Body of pancreas (tissue), 4 donors: ENCODE measurements at regions not wholly inside any gene's neighbourhood (a gene's known extent, or its start where the extent isn't known, plus 50 kb on each side); places are given as distances from the start of the nearest gene placed in this dataset.

Experiments
- POLR2A ChIP-seq, 3 donors: fragments of 450-650 bp; IDR thresholded peaks; one replicate each; pipeline ENCODE4 v1.6.1; 2016; ENCODE audit warnings: antibody characterized with exemption in 3 of 3, mild to moderate bottlenecking in 2 of 3
- TF ChIP-seq, protein P1 (sequence below), 7 experiments: fragments of 450-650 bp in 4 of 7; fragments of 200-600 bp in 3 of 7; sonication (generic) in 3 of 7; IDR thresholded peaks; one replicate each; pipeline ENCODE4 v1.5.1; 2016 to 2019; ENCODE audit warnings: antibody characterized with exemption in 7 of 7

DNA sequence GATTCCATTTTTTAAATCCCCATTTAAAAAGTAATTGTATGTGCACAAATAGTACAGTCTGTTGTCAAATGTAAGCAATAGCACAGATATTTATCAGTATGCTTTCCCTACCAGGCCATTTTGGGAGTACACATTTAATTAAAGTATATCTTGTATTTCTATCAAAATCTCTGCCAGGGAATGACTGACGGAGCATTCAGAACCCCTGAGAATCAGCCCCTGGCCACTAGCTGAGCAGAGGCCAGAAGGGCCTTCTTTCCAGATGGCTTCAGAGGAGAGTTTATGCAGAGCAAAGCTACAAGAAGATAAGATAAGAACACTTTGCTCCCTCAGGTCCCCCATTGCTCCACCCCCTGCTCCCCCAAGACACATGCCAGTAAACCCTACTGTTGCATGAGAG, 99.9 kb upstream of the PROX1 start:
- no peak for TF ChIP-seq POLR2A (IDR thresholded peaks at IDR 0.05)
- TF ChIP-seq, protein P1, sequence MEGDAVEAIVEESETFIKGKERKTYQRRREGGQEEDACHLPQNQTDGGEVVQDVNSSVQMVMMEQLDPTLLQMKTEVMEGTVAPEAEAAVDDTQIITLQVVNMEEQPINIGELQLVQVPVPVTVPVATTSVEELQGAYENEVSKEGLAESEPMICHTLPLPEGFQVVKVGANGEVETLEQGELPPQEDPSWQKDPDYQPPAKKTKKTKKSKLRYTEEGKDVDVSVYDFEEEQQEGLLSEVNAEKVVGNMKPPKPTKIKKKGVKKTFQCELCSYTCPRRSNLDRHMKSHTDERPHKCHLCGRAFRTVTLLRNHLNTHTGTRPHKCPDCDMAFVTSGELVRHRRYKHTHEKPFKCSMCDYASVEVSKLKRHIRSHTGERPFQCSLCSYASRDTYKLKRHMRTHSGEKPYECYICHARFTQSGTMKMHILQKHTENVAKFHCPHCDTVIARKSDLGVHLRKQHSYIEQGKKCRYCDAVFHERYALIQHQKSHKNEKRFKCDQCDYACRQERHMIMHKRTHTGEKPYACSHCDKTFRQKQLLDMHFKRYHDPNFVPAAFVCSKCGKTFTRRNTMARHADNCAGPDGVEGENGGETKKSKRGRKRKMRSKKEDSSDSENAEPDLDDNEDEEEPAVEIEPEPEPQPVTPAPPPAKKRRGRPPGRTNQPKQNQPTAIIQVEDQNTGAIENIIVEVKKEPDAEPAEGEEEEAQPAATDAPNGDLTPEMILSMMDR (IDR thresholded peaks at IDR 0.05), result no peak
